SU-DHL-6 (cell line): ENCODE measurements at regions not wholly inside any gene's neighbourhood (a gene's known extent, or its start where the extent isn't known, plus 50 kb on each side); places are given as distances from the start of the nearest gene placed in this dataset.

ENCODE experiments used
- CTCF ChIP-seq: fragments of 200-600 bp; sonication (generic); IDR thresholded peaks from one replicate; pipeline ENCODE4 v1.5.1; 2017; ENCODE audit warnings: antibody characterized with exemption, mild to moderate bottlenecking, low read length, moderate library complexity; ENCODE audit not compliant: insufficient read depth, poor library complexity, severe bottlenecking
- EZH2phosphoT487 ChIP-seq: fragments of 200-600 bp; sonication (generic), shearing (Covaris generic); conservative IDR thresholded peaks from 2 replicates; pipeline ENCODE4 v1.6.1; 2018; ENCODE audit warnings: mild to moderate bottlenecking, antibody characterized with exemption, low read length, moderate library complexity, mixed read lengths

- no peak for TF ChIP-seq CTCF
- TF ChIP-seq EZH2phosphoT487 = no peak
Measured at GRCh38 chr4:12145106-12145505, 716.4 kb upstream of the HS3ST1 start.
